ENCODE measurements at regions not wholly inside any gene's neighbourhood (a gene's known extent, or its start where the extent isn't known, plus 50 kb on each side); places are given as distances from the start of the nearest gene placed in this dataset.

- TF ChIP-seq POLR2A (IDR thresholded peaks at IDR 0.05) = no peak
- TF ChIP-seq, protein P1, sequence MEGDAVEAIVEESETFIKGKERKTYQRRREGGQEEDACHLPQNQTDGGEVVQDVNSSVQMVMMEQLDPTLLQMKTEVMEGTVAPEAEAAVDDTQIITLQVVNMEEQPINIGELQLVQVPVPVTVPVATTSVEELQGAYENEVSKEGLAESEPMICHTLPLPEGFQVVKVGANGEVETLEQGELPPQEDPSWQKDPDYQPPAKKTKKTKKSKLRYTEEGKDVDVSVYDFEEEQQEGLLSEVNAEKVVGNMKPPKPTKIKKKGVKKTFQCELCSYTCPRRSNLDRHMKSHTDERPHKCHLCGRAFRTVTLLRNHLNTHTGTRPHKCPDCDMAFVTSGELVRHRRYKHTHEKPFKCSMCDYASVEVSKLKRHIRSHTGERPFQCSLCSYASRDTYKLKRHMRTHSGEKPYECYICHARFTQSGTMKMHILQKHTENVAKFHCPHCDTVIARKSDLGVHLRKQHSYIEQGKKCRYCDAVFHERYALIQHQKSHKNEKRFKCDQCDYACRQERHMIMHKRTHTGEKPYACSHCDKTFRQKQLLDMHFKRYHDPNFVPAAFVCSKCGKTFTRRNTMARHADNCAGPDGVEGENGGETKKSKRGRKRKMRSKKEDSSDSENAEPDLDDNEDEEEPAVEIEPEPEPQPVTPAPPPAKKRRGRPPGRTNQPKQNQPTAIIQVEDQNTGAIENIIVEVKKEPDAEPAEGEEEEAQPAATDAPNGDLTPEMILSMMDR (IDR thresholded peaks at IDR 0.05) = no peak
These were observed 987.6 kb downstream of the TBC1D22A start for GRCh38 chr22:47750086-47750485.

Data from esophagus squamous epithelium (tissue), 4 donors.